Gastroesophageal sphincter (tissue), 4 donors: ENCODE measurements at regions not wholly inside any gene's neighbourhood (a gene's known extent, or its start where the extent isn't known, plus 50 kb on each side); places are given as distances from the start of the nearest gene placed in this dataset.

Source experiments
- ATAC-seq: fragments of 150-250 bp; one replicate; pipeline ENCODE4 v1.9.1; 2016; ENCODE audit warnings: mild to moderate bottlenecking, moderate library complexity
- H3K27ac ChIP-seq, 4 donors: fragments of 200-600 bp; sonication (generic) in 3 of 4; 1 replicate in 3 of 4; 2 replicates in 1 of 4; pipeline ENCODE4 v1.5.1; 2016 to 2019
- H3K27me3 ChIP-seq: fragments of 200-600 bp; sonication (generic); one replicate; pipeline ENCODE4 v1.5.1; 2019
- H3K36me3 ChIP-seq, 2 donors: fragments of 200-600 bp; sonication (generic); one replicate each; pipeline ENCODE4 v1.5.1; 2019; ENCODE audit warnings: control low read depth in 1 of 2
- H3K4me1 ChIP-seq, 3 donors: fragments of 200-600 bp; sonication (generic); 1 replicate in 2 of 3; 2 replicates in 1 of 3; pipeline ENCODE4 v1.5.1; 2016 to 2019; ENCODE audit warnings: control low read depth in 2 of 3
- H3K4me3 ChIP-seq, 2 donors: fragments of 200-600 bp; sonication (generic); one replicate each; pipeline ENCODE4 v1.5.1; 2019; ENCODE audit warnings: mild to moderate bottlenecking in 1 of 2, moderate library complexity in 1 of 2
- H3K9me3 ChIP-seq, 3 donors: fragments of 200-600 bp; sonication (generic); one replicate each; pipeline ENCODE4 v1.5.1; 2017 to 2019; ENCODE audit warnings: control low read depth in 2 of 3
- EP300 ChIP-seq: sonication (generic); formaldehyde crosslinking; IDR thresholded peaks from one replicate; pipeline ENCODE4 v1.6.1; 2017; ENCODE audit warnings: antibody characterized with exemption, mild to moderate bottlenecking
- POLR2A ChIP-seq, 2 donors: fragments of 450-650 bp; IDR thresholded peaks; one replicate each; pipeline ENCODE4 v1.6.1; 2017; ENCODE audit warnings: antibody characterized with exemption in 2 of 2, mild to moderate bottlenecking in 2 of 2, moderate library complexity in 1 of 2
- POLR2AphosphoS5 ChIP-seq: sonication (generic); formaldehyde crosslinking; IDR thresholded peaks from one replicate; pipeline ENCODE4 v1.6.1; 2017; ENCODE audit warnings: antibody characterized with exemption
- WGBS, 2 donors: methylation state at CpG; one replicate each; pipeline ENCODE4 v1.1.5; 2018; ENCODE audit warnings: low coverage in 1 of 2; 5-methylcytosine and 5-hydroxymethylcytosine counted together
- TF ChIP-seq, protein P1 (sequence below), 4 experiments: fragments of 200-600 bp in 2 of 4; fragments of 450-650 bp in 2 of 4; sonication (generic) in 1 of 4; IDR thresholded peaks; one replicate each; pipeline ENCODE4 v1.5.1; 2017 to 2019; ENCODE audit warnings: antibody characterized with exemption in 4 of 4, mild to moderate bottlenecking in 2 of 4, moderate library complexity in 2 of 4

GRCh38 chr10:117860823-117861222 lies 185.9 kb downstream of the RAB11FIP2 start:
- TF ChIP-seq POLR2AphosphoS5 (no peak), POLR2A (IDR thresholded peaks at IDR 0.05) (no peak), EP300 (no peak)
- TF ChIP-seq, protein P1, sequence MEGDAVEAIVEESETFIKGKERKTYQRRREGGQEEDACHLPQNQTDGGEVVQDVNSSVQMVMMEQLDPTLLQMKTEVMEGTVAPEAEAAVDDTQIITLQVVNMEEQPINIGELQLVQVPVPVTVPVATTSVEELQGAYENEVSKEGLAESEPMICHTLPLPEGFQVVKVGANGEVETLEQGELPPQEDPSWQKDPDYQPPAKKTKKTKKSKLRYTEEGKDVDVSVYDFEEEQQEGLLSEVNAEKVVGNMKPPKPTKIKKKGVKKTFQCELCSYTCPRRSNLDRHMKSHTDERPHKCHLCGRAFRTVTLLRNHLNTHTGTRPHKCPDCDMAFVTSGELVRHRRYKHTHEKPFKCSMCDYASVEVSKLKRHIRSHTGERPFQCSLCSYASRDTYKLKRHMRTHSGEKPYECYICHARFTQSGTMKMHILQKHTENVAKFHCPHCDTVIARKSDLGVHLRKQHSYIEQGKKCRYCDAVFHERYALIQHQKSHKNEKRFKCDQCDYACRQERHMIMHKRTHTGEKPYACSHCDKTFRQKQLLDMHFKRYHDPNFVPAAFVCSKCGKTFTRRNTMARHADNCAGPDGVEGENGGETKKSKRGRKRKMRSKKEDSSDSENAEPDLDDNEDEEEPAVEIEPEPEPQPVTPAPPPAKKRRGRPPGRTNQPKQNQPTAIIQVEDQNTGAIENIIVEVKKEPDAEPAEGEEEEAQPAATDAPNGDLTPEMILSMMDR (IDR thresholded peaks at IDR 0.05) = no peak
- Histone ChIP-seq H3K9me3 (peaks cover 0 to 8% (median 0%) of the 10 kb centered on the region in 3 donors), H3K4me1 (no peaks in the 10 kb centered on the region)

DNA sequence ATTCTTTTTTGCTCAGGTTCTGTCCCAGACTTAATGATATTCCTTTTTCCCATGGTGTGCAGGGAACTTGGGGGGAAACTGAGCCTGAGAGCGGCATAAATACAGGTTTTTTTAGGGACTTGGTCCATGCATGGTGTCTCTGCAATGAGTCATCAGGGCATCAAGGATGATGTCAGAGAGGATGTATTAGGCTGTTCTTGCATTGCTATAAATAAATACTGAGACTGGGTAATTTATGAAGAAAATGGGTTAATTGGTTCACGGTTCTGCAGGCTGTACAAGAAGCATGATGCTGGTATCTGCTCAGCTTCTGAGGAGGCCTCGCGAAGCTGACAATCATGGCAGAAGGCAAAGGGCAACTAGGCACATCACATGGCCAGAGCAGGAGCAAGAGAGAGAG lies 185.4 kb downstream of the RAB11FIP2 start:
- WGBS, 2 donors = 83 to 86% methylated on average over 2 to 4 of the region's 4 CpGs
- Histone ChIP-seq H3K9me3 (peaks cover 0 to 3% (median 0%) of the 10 kb centered on the region in 3 donors), H3K4me1 (no peaks in the 10 kb centered on the region), H3K27ac (no peak overlapping the region), H3K27me3 (peaks cover 24% of the 10 kb centered on the region), H3K4me3 (no peak overlapping the region), H3K36me3 (no peaks in the 10 kb centered on the region)
- ATAC-seq = no peak
- TF ChIP-seq POLR2A (IDR thresholded peaks at IDR 0.05) (no peak), POLR2AphosphoS5 (no peak), EP300 (no peak)
- TF ChIP-seq, protein P1 (IDR thresholded peaks at IDR 0.05) = no peak

More at GRCh38 chr10:117860823-117861222, 185.9 kb downstream of the RAB11FIP2 start:
- no peak overlapping the region for H3K4me3 ChIP-seq
- no peak for ATAC-seq
- no peak overlapping the region for H3K27ac ChIP-seq
- H3K36me3 ChIP-seq = no peaks in the 10 kb centered on the region
- H3K27me3 ChIP-seq = peaks cover 24% of the 10 kb centered on the region

- H3K27ac ChIP-seq = no peak overlapping the region
- no peaks in the 10 kb centered on the region for H3K36me3 ChIP-seq
- H3K9me3 ChIP-seq = no peaks in the 10 kb centered on the region
- peaks cover 23% of the 10 kb centered on the region for H3K27me3 ChIP-seq
- H3K4me3 ChIP-seq = no peak overlapping the region
- no peak for TF ChIP-seq EP300
- TF ChIP-seq, protein P1 (IDR thresholded peaks at IDR 0.05) = no peak
- TF ChIP-seq POLR2AphosphoS5 = no peak
- TF ChIP-seq POLR2A (IDR thresholded peaks at IDR 0.05) = no peak
- WGBS, 2 donors = 33 to 36% methylated on average over 1 to 2 of the region's 2 CpGs
- H3K4me1 ChIP-seq = no peaks in the 10 kb centered on the region
- ATAC-seq = no peak
Observed at GRCh38 chr10:117863771-117864170, 183.0 kb downstream of the RAB11FIP2 start.

DNA sequence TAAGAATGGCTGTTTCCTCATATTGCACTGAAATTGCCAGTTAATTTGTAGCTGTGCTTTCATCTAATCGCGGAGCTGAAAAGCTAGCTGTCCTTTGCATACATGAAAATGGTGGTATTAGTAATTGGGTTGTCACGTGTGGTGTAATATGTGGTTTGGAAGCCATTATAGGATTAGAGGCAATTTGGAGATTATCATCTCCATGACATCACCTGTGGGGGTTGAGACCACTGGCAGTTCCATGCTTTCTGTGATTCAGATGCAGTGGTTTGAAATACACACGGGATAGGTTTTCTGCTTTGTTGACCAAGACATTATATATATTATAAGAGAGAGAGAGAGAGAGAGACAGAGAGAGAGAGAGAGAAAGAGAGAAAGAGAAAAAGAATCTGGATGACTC lies 180.8 kb downstream of the RAB11FIP2 start:
- Histone ChIP-seq H3K27ac (no peak overlapping the region), H3K36me3 (no peaks in the 10 kb centered on the region), H3K27me3 (peaks cover 24% of the 10 kb centered on the region), H3K4me3 (no peak overlapping the region), H3K9me3 (no peaks in the 10 kb centered on the region), H3K4me1 (no peaks in the 10 kb centered on the region)
- TF ChIP-seq POLR2AphosphoS5 (no peak), POLR2A (IDR thresholded peaks at IDR 0.05) (no peak), EP300 (no peak)
- TF ChIP-seq, protein P1 (IDR thresholded peaks at IDR 0.05) = no peak
- 73 to 100% methylated on average over 1 to 4 of the region's 4 CpGs for WGBS, 2 donors
- no peak for ATAC-seq

DNA sequence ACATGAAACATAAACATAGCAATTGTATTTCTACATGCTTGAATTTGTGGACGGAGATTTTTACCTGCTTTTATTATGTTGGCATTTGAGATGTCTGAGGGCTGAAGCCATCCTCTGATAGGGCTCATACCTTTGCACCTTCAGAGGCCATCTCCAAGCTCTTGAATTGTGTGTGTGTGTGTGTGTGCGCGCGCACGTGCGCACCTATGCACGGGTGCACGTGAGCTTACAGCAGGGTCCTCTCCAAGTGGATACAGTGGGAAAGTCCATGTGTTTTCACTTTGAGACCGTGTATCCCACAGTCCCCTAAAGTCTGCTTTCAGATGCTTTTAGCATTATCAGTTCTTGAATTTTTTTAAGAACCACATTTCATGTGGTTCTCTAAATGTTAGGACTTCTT lies 178.6 kb downstream of the RAB11FIP2 start:
- ATAC-seq = no peak
- H3K36me3 ChIP-seq = no peaks in the 10 kb centered on the region
- H3K4me3 ChIP-seq = no peak overlapping the region
- no peaks in the 10 kb centered on the region for H3K9me3 ChIP-seq
- TF ChIP-seq, protein P1 (IDR thresholded peaks at IDR 0.05) = no peak
- TF ChIP-seq POLR2AphosphoS5 (no peak), POLR2A (IDR thresholded peaks at IDR 0.05) (no peak), EP300 (no peak)
- H3K27ac ChIP-seq = no peak overlapping the region
- no peaks in the 10 kb centered on the region for H3K4me1 ChIP-seq
- 76 to 82% methylated on average over 8 to 9 of the region's 9 CpGs for whole genome bisulfite sequencing, 2 donors
- peaks cover 23% of the 10 kb centered on the region for H3K27me3 ChIP-seq
